BE2C (cell line): ENCODE measurements at regions not wholly inside any gene's neighbourhood (a gene's known extent, or its start where the extent isn't known, plus 50 kb on each side); places are given as distances from the start of the nearest gene placed in this dataset.

Source experiments
- DNase-seq: peaks from one replicate; pipeline ENCODE4 v3.0.0-alpha.2; 2020
- H3K27me3 ChIP-seq: fragments of 250-450 bp; sonication (Bioruptor Pico); 2 replicates; pipeline ENCODE4 v1.5.1; 2020; ENCODE audit warnings: mild to moderate bottlenecking
- H3K36me3 ChIP-seq: fragments of 250-450 bp; sonication (Bioruptor Pico); 2 replicates; pipeline ENCODE4 v1.5.1; 2020; ENCODE audit warnings: mild to moderate bottlenecking
- H3K4me1 ChIP-seq: fragments of 250-450 bp; sonication (Bioruptor Pico); 2 replicates; pipeline ENCODE4 v1.5.1; 2020
- H3K4me3 ChIP-seq: 2 replicates; pipeline ENCODE4 v1.5.1; 2011; ENCODE audit warnings: low read depth, low read length
- H3K9me3 ChIP-seq: fragments of 250-450 bp; sonication (Bioruptor Pico); 2 replicates; pipeline ENCODE4 v1.5.1; 2020
- CTCF ChIP-seq: IDR thresholded peaks from 2 replicates; pipeline ENCODE4 v1.5.1; 2012; ENCODE audit warnings: mild to moderate bottlenecking, low read depth, low read length

- no peak for DNase-seq
- Histone ChIP-seq H3K36me3 (no peaks in the 10 kb centered on the region), H3K27me3 (no peaks in the 10 kb centered on the region), H3K9me3 (no peaks in the 10 kb centered on the region), H3K4me1 (no peaks in the 10 kb centered on the region), H3K4me3 (no peak overlapping the region)
- no peak for TF ChIP-seq CTCF
Observed at GRCh38 chr10:121242741-121243608, 355.3 kb downstream of the FGFR2 start.

- DNase-seq, result no peak
Observed at GRCh38 chr10:121243609-121244241, 354.5 kb downstream of the FGFR2 start.

GRCh38 chr10:121244818-121245217 lies 353.4 kb downstream of the FGFR2 start:
- H3K36me3 ChIP-seq, result no peaks in the 10 kb centered on the region
- H3K4me1 ChIP-seq, result no peaks in the 10 kb centered on the region
- DNase-seq, result no peak
- H3K4me3 ChIP-seq, result no peak overlapping the region
- H3K9me3 ChIP-seq, result no peaks in the 10 kb centered on the region
- TF ChIP-seq CTCF, result no peak
- H3K27me3 ChIP-seq, result no peaks in the 10 kb centered on the region

More at GRCh38 chr10:121243609-121244241, 354.5 kb downstream of the FGFR2 start:
- no peak for TF ChIP-seq CTCF
- Histone ChIP-seq H3K4me3 (no peak overlapping the region), H3K27me3 (no peaks in the 10 kb centered on the region), H3K4me1 (no peaks in the 10 kb centered on the region), H3K9me3 (no peaks in the 10 kb centered on the region), H3K36me3 (no peaks in the 10 kb centered on the region)

- Histone ChIP-seq H3K4me3 (no peak overlapping the region), H3K27me3 (no peaks in the 10 kb centered on the region), H3K4me1 (no peaks in the 10 kb centered on the region), H3K9me3 (no peaks in the 10 kb centered on the region), H3K36me3 (no peaks in the 10 kb centered on the region)
- TF ChIP-seq CTCF, result no peak
- DNase-seq, result no peak
Observed at GRCh38 chr10:121245754-121246153, 352.5 kb downstream of the FGFR2 start.

- Histone ChIP-seq H3K4me1 (no peaks in the 10 kb centered on the region), H3K9me3 (no peaks in the 10 kb centered on the region), H3K36me3 (no peaks in the 10 kb centered on the region), H3K27me3 (no peaks in the 10 kb centered on the region), H3K4me3 (no peak overlapping the region)
- no peak for DNase-seq
- no peak for TF ChIP-seq CTCF
Observed at GRCh38 chr10:121248266-121248665, 350.0 kb downstream of the FGFR2 start.
